ENCODE measurements at regions not wholly inside any gene's neighbourhood (a gene's known extent, or its start where the extent isn't known, plus 50 kb on each side); places are given as distances from the start of the nearest gene placed in this dataset.

DNA sequence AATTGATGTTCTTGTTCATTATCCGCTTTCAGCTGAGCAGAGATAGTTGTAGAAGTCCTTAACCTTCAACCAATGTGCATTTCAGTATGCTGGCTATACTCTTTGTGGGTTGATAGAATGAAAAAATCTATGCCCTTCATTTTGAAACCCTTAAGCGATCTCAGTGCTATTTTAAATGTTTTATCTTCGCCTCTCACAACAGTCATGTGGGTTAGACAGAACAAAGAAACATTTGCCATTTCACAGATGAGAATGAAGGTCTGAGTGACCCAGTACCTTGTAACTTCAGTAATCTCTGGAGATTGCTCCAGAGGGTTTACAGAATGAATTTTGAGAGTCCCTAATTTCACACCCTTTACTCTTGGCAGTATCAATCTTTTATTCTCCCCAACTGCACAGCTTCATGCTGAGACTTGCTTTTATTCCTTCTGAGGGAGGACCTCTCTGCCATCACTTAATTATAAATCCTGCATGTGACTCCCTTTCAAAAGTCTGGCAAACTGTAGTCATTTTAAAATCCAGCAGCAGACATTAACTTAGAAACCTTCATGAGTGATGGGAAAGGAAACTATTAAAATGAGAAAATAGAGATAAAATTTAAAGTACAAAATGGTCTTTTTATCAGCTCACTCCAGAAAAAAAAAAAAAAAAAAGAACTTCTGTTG lies 921.5 kb downstream of the RAB28 start:
- TF ChIP-seq, protein P1, sequence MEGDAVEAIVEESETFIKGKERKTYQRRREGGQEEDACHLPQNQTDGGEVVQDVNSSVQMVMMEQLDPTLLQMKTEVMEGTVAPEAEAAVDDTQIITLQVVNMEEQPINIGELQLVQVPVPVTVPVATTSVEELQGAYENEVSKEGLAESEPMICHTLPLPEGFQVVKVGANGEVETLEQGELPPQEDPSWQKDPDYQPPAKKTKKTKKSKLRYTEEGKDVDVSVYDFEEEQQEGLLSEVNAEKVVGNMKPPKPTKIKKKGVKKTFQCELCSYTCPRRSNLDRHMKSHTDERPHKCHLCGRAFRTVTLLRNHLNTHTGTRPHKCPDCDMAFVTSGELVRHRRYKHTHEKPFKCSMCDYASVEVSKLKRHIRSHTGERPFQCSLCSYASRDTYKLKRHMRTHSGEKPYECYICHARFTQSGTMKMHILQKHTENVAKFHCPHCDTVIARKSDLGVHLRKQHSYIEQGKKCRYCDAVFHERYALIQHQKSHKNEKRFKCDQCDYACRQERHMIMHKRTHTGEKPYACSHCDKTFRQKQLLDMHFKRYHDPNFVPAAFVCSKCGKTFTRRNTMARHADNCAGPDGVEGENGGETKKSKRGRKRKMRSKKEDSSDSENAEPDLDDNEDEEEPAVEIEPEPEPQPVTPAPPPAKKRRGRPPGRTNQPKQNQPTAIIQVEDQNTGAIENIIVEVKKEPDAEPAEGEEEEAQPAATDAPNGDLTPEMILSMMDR (conservative IDR thresholded peaks at IDR 0.05; ENCODE audit: low read depth in 2 of 2): no peak
- TF ChIP-seq, protein P2, sequence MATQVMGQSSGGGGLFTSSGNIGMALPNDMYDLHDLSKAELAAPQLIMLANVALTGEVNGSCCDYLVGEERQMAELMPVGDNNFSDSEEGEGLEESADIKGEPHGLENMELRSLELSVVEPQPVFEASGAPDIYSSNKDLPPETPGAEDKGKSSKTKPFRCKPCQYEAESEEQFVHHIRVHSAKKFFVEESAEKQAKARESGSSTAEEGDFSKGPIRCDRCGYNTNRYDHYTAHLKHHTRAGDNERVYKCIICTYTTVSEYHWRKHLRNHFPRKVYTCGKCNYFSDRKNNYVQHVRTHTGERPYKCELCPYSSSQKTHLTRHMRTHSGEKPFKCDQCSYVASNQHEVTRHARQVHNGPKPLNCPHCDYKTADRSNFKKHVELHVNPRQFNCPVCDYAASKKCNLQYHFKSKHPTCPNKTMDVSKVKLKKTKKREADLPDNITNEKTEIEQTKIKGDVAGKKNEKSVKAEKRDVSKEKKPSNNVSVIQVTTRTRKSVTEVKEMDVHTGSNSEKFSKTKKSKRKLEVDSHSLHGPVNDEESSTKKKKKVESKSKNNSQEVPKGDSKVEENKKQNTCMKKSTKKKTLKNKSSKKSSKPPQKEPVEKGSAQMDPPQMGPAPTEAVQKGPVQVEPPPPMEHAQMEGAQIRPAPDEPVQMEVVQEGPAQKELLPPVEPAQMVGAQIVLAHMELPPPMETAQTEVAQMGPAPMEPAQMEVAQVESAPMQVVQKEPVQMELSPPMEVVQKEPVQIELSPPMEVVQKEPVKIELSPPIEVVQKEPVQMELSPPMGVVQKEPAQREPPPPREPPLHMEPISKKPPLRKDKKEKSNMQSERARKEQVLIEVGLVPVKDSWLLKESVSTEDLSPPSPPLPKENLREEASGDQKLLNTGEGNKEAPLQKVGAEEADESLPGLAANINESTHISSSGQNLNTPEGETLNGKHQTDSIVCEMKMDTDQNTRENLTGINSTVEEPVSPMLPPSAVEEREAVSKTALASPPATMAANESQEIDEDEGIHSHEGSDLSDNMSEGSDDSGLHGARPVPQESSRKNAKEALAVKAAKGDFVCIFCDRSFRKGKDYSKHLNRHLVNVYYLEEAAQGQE (IDR thresholded peaks at IDR 0.05; ENCODE audit: unreplicated experiment): no peak
- no peak for TF ChIP-seq POLR2AphosphoS5 (IDR thresholded peaks at IDR 0.05; ENCODE audit: low read depth)
- TF ChIP-seq EZH2 (IDR thresholded peaks at IDR 0.05; ENCODE audit: low read depth, unreplicated experiment): no peak
- TF ChIP-seq EZH2phosphoT487 (IDR thresholded peaks at IDR 0.05; ENCODE audit: unreplicated experiment): no peak
- TF ChIP-seq NANOG (IDR thresholded peaks at IDR 0.05; ENCODE audit: borderline replicate concordance): no peak
- no peak for TF ChIP-seq CREB1 (CRISPR knock-in tag; IDR thresholded peaks at IDR 0.05; ENCODE audit: low read depth)
- no peak for TF ChIP-seq JUNB (IDR thresholded peaks at IDR 0.05; ENCODE audit: unreplicated experiment)
- TF ChIP-seq, protein P3, sequence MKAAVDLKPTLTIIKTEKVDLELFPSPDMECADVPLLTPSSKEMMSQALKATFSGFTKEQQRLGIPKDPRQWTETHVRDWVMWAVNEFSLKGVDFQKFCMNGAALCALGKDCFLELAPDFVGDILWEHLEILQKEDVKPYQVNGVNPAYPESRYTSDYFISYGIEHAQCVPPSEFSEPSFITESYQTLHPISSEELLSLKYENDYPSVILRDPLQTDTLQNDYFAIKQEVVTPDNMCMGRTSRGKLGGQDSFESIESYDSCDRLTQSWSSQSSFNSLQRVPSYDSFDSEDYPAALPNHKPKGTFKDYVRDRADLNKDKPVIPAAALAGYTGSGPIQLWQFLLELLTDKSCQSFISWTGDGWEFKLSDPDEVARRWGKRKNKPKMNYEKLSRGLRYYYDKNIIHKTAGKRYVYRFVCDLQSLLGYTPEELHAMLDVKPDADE (IDR thresholded peaks at IDR 0.05): no peak
- TF ChIP-seq ZNF114 (CRISPR knock-in tag; IDR thresholded peaks at IDR 0.05): no peak
- TF ChIP-seq ZNF331 (CRISPR knock-in tag; IDR thresholded peaks at IDR 0.05; ENCODE audit: low read depth): no peak
- no peak for TF ChIP-seq STAT1 (IDR thresholded peaks at IDR 0.05; ENCODE audit: unreplicated experiment)
